Endodermal cell (in vitro differentiated cells): ENCODE measurements at regions not wholly inside any gene's neighbourhood (a gene's known extent, or its start where the extent isn't known, plus 50 kb on each side); places are given as distances from the start of the nearest gene placed in this dataset.
"Not testable (repeated sequence)": the region's sequence is repeated elsewhere in the genome, so short reads cannot be mapped to it uniquely, and the experiment has no call there.

ENCODE experiments used
- DNase-seq: peaks from one replicate; pipeline ENCODE4 v3.0.0-alpha.2; 2017
- H3K27ac ChIP-seq: 2 replicates; pipeline ENCODE4 v1.5.1; 2013; ENCODE audit warnings: mild to moderate bottlenecking, low read depth, low read length, moderate library complexity
- H3K27me3 ChIP-seq: 2 replicates; pipeline ENCODE4 v1.6.1; 2013; ENCODE audit warnings: mild to moderate bottlenecking, low read length, moderate library complexity; ENCODE audit not compliant: insufficient read depth, control insufficient read depth, poor library complexity, severe bottlenecking
- H3K36me3 ChIP-seq: 2 replicates; pipeline ENCODE4 v1.7.0; 2013; ENCODE audit warnings: mild to moderate bottlenecking, low read length, moderate library complexity; ENCODE audit not compliant: control insufficient read depth, insufficient read depth
- H3K4me1 ChIP-seq: one replicate; pipeline ENCODE4 v1.7.0; 2013; ENCODE audit warnings: low read length; ENCODE audit not compliant: control insufficient read depth, insufficient read depth
- H3K4me3 ChIP-seq: 2 replicates; pipeline ENCODE4 v1.5.1; 2013; ENCODE audit warnings: mild to moderate bottlenecking, low read length, moderate library complexity
- H3K9ac ChIP-seq: 2 replicates; pipeline ENCODE4 v1.6.1; 2013; ENCODE audit warnings: mild to moderate bottlenecking, low read length, moderate library complexity; ENCODE audit not compliant: poor library complexity, severe bottlenecking; ENCODE audit errors: extremely low read depth
- H3K9me3 ChIP-seq: 2 replicates; pipeline ENCODE4 v1.6.1; 2013; ENCODE audit warnings: mild to moderate bottlenecking, low read length, moderate library complexity; ENCODE audit not compliant: control insufficient read depth
- H3K27ac Mint-ChIP-seq: 2 replicates; pipeline ENCODE4 v1.8.0; 2020; ENCODE audit warnings: mixed read lengths
- H3K27me3 Mint-ChIP-seq: 2 replicates; pipeline ENCODE4 v1.8.0; 2021; ENCODE audit warnings: mild to moderate bottlenecking, mixed read lengths; ENCODE audit not compliant: insufficient read depth
- H3K36me3 Mint-ChIP-seq: 2 replicates; pipeline ENCODE4 v1.8.0; 2020; ENCODE audit warnings: low read depth, mixed read lengths
- H3K4me1 Mint-ChIP-seq: 2 replicates; pipeline ENCODE4 v1.8.0; 2020; ENCODE audit warnings: mixed read lengths
- H3K4me3 Mint-ChIP-seq: 2 replicates; pipeline ENCODE4 v1.8.0; 2020; ENCODE audit warnings: mild to moderate bottlenecking, moderate library complexity, mixed read lengths
- H3K9me3 Mint-ChIP-seq: 2 replicates; pipeline ENCODE4 v1.8.0; 2020; ENCODE audit warnings: mild to moderate bottlenecking, mixed read lengths
- CTCF ChIP-seq: fragments of 200-600 bp; sonication (generic); conservative IDR thresholded peaks from 2 replicates; pipeline ENCODE4 v1.5.0; 2021; ENCODE audit warnings: antibody characterized with exemption, mild to moderate bottlenecking
- WGBS, 2 experiments: methylation state at CpG; one replicate each; pipeline versions ENCODE4 v1.1.5 to v1.1.7; 2013; ENCODE audit warnings: missing lambda C conversion rate in 2 of 2, mixed read lengths in 1 of 2; ENCODE audit not compliant: insufficient coverage in 1 of 2, insufficient read length in 1 of 2; 5-methylcytosine and 5-hydroxymethylcytosine counted together

- H3K27ac Mint-ChIP-seq = no peak overlapping the region
Observed at GRCh38 chr12:46065412-46066166, 75.2 kb upstream of the SCAF11 start.

GRCh38 chr12:46064548-46064947 lies 74.2 kb upstream of the SCAF11 start:
- DNase-seq = no peak
- TF ChIP-seq CTCF = no peak
- no peak overlapping the region for H3K9ac ChIP-seq
- no peaks in the 10 kb centered on the region for H3K27me3 ChIP-seq
- H3K4me1 ChIP-seq = no peaks in the 10 kb centered on the region
- no peaks in the 10 kb centered on the region for H3K36me3 ChIP-seq
- H3K9me3 Mint-ChIP-seq = peaks cover 10% of the 10 kb centered on the region
- H3K36me3 Mint-ChIP-seq = no peaks in the 10 kb centered on the region
- no peaks in the 10 kb centered on the region for H3K27me3 Mint-ChIP-seq
- 95 to 100% methylated on average over 1 to 2 of the region's 2 CpGs for WGBS, 2 experiments
- no peak overlapping the region for H3K27ac Mint-ChIP-seq
- H3K4me3 Mint-ChIP-seq = no peak overlapping the region
- no peak overlapping the region for H3K27ac ChIP-seq
- H3K9me3 ChIP-seq = peaks cover 5% of the 10 kb centered on the region
- no peaks in the 10 kb centered on the region for H3K4me1 Mint-ChIP-seq
- H3K4me3 ChIP-seq = no peak overlapping the region

More at GRCh38 chr12:46065412-46066166, 75.2 kb upstream of the SCAF11 start:
- no peak for DNase-seq
- no peaks in the 10 kb centered on the region for H3K36me3 Mint-ChIP-seq
- TF ChIP-seq CTCF = no peak
- no peak overlapping the region for H3K9ac ChIP-seq
- H3K4me3 ChIP-seq = no peak overlapping the region
- H3K36me3 ChIP-seq = no peaks in the 10 kb centered on the region
- H3K4me1 Mint-ChIP-seq = no peaks in the 10 kb centered on the region
- H3K9me3 ChIP-seq = no peaks in the 10 kb centered on the region
- no peak overlapping the region for H3K27ac ChIP-seq
- H3K4me1 ChIP-seq = no peaks in the 10 kb centered on the region
- peaks cover 4% of the 10 kb centered on the region for H3K9me3 Mint-ChIP-seq
- H3K4me3 Mint-ChIP-seq = no peak overlapping the region
- no peaks in the 10 kb centered on the region for H3K27me3 ChIP-seq
- no peaks in the 10 kb centered on the region for H3K27me3 Mint-ChIP-seq
- WGBS, 2 experiments = 85 to 91% methylated on average over 3 of the region's 3 CpGs

- H3K27me3 ChIP-seq, H3K36me3 ChIP-seq, H3K4me3 ChIP-seq, DNase-seq, H3K9ac ChIP-seq, H3K27me3 Mint-ChIP-seq, H3K4me1 Mint-ChIP-seq, H3K36me3 Mint-ChIP-seq, H3K4me3 Mint-ChIP-seq, H3K4me1 ChIP-seq, H3K27ac ChIP-seq, H3K27ac Mint-ChIP-seq: not testable (repeated sequence)
- 90 to 100% methylated on average over 3 to 6 of the region's 7 CpGs for WGBS, 2 experiments
- H3K9me3 ChIP-seq = peaks cover 32% of the 10 kb centered on the region
- H3K9me3 Mint-ChIP-seq = peaks cover 43% of the 10 kb centered on the region
Observed at GRCh38 chr12:46058697-46059096, 68.3 kb upstream of the SCAF11 start.

- no peaks in the 10 kb centered on the region for H3K36me3 ChIP-seq
- Mint-ChIP-seq H3K9me3 (peaks cover 63% of the 10 kb centered on the region), H3K27me3 (no peaks in the 10 kb centered on the region), H3K27ac (no peak overlapping the region), H3K36me3 (no peaks in the 10 kb centered on the region), H3K4me3 (no peak overlapping the region), H3K4me1 (no peaks in the 10 kb centered on the region)
- no peaks in the 10 kb centered on the region for H3K27me3 ChIP-seq
- no peaks in the 10 kb centered on the region for H3K4me1 ChIP-seq
- H3K9me3 ChIP-seq = peaks cover 24% of the 10 kb centered on the region
- no peak for TF ChIP-seq CTCF
- DNase-seq = no peak
- H3K9ac ChIP-seq = no peak overlapping the region
- H3K27ac ChIP-seq = no peak overlapping the region
- no peak overlapping the region for H3K4me3 ChIP-seq
Observed at GRCh38 chr12:46050805-46051204, 60.4 kb upstream of the SCAF11 start.
